Esophagus squamous epithelium (tissue), 4 donors: ENCODE measurements at regions not wholly inside any gene's neighbourhood (a gene's known extent, or its start where the extent isn't known, plus 50 kb on each side); places are given as distances from the start of the nearest gene placed in this dataset.

Experiments used
- POLR2A ChIP-seq, 4 donors: fragments of 450-650 bp; IDR thresholded peaks; one replicate each; pipeline ENCODE4 v1.6.1; 2017; ENCODE audit warnings: antibody characterized with exemption in 4 of 4, mild to moderate bottlenecking in 4 of 4, moderate library complexity in 3 of 4
- TF ChIP-seq, protein P1 (sequence below), 6 experiments: fragments of 450-650 bp in 4 of 6; fragments of 200-600 bp in 2 of 6; sonication (generic) in 2 of 6; IDR thresholded peaks; one replicate each; pipeline ENCODE4 v1.5.1; 2016 to 2019; ENCODE audit warnings: antibody characterized with exemption in 6 of 6, mild to moderate bottlenecking in 4 of 6, moderate library complexity in 4 of 6

DNA sequence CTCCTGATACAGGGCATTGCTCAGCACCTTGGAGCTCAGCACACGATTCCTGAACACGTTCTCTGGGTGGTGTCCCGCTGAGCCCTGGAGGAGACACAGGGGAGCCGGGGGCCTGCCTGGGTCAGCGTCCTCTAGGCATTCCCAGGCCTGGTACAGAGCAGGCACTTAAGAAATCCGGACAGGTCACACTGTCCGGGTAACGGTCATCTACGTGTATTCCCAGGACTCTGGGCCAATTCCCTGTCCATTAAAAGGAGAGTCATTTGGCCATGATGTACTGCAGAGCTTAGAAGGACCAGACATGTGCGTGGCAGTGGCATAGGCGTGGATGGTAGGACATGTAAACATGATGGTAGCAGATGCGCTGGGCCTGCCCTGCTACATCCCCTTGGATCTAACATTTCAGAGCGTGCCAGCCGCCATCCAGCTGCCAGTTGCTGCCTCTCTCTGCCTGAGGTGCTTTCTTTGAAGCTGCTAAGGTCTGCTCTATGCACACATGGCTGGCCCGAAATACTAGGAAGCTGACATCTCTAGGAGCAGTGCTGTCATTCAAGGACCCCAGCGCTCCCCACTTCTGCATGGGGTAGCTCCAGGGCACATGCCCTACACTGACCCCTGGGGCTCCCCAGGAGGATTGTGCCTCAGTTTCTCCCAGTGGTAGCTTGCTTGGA, 273.1 kb upstream of the RTL1 start:
- no peak for TF ChIP-seq POLR2A (IDR thresholded peaks at IDR 0.05)
- TF ChIP-seq, protein P1, sequence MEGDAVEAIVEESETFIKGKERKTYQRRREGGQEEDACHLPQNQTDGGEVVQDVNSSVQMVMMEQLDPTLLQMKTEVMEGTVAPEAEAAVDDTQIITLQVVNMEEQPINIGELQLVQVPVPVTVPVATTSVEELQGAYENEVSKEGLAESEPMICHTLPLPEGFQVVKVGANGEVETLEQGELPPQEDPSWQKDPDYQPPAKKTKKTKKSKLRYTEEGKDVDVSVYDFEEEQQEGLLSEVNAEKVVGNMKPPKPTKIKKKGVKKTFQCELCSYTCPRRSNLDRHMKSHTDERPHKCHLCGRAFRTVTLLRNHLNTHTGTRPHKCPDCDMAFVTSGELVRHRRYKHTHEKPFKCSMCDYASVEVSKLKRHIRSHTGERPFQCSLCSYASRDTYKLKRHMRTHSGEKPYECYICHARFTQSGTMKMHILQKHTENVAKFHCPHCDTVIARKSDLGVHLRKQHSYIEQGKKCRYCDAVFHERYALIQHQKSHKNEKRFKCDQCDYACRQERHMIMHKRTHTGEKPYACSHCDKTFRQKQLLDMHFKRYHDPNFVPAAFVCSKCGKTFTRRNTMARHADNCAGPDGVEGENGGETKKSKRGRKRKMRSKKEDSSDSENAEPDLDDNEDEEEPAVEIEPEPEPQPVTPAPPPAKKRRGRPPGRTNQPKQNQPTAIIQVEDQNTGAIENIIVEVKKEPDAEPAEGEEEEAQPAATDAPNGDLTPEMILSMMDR (IDR thresholded peaks at IDR 0.05) = no peak
